GM13977 (cell line): ENCODE measurements at regions not wholly inside any gene's neighbourhood (a gene's known extent, or its start where the extent isn't known, plus 50 kb on each side); places are given as distances from the start of the nearest gene placed in this dataset.

Experiments
- DNase-seq: peaks from one replicate; pipeline ENCODE4 v3.0.0; 2012; ENCODE audit warnings: low spot score
- in situ Hi-C: fragments of 300-500 bp; cut with MboI; formaldehyde crosslinking; loops from one replicate; pipeline ENCODE4 v1.12.0; 2022; ENCODE audit warnings: low sequenced_read_pairs, low pct_unique_long_range_greater_than_20kb, mixed read lengths, inconsistent platforms; ENCODE audit not compliant: unreplicated experiment
- TF ChIP-seq, protein P1 (sequence below): IDR thresholded peaks from 2 replicates; pipeline ENCODE4 v1.5.1; 2012; ENCODE audit warnings: mild to moderate bottlenecking, control low read depth; ENCODE audit not compliant: insufficient read depth; ENCODE audit errors: extremely low read depth, missing control alignments

DNA sequence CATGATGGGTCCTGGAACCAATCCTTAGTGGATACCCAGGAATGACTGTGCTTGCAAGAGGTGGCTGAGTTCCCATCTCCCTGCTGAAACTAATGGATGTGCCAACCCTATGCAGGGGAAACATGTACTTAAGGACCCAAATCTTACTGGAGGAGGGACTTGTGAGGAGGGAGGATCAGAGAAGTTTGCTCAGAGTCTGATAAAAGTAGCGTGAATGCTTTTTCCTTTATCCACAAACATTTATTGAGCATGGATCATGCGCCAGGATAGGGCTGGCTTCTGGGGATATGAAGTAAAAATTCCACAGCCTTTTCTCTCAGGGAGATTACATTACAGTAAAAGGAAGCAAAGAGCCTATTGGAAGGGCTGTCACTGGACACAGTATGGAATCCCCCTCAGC lies 358.5 kb downstream of the RPS24 start:
- in situ Hi-C loops: no loop called here
- TF ChIP-seq, protein P1, sequence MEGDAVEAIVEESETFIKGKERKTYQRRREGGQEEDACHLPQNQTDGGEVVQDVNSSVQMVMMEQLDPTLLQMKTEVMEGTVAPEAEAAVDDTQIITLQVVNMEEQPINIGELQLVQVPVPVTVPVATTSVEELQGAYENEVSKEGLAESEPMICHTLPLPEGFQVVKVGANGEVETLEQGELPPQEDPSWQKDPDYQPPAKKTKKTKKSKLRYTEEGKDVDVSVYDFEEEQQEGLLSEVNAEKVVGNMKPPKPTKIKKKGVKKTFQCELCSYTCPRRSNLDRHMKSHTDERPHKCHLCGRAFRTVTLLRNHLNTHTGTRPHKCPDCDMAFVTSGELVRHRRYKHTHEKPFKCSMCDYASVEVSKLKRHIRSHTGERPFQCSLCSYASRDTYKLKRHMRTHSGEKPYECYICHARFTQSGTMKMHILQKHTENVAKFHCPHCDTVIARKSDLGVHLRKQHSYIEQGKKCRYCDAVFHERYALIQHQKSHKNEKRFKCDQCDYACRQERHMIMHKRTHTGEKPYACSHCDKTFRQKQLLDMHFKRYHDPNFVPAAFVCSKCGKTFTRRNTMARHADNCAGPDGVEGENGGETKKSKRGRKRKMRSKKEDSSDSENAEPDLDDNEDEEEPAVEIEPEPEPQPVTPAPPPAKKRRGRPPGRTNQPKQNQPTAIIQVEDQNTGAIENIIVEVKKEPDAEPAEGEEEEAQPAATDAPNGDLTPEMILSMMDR: no peak
- DNase-seq: no peak

DNA sequence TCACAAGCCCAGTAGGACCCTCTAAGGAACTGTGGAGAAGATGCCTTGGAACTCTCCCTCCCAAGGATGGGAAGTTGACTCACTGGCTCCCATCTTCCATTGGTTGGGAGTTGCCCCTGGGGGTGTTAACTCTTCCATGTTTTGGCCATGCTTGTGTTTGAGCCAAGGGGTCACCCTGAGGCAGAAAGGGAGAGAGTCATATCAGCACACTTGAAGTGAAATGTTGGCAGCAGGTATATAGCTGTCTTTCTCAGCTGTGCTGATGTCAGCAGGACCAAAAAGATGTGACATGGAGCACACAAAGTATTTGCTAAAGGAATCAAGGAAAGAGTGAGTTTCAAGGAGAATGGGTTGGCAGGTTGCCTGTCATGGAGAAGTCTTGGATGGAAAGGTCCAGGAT lies 359.4 kb downstream of the RPS24 start:
- TF ChIP-seq, protein P1: no peak
- in situ Hi-C loops: no loop called here
- DNase-seq: no peak

DNA sequence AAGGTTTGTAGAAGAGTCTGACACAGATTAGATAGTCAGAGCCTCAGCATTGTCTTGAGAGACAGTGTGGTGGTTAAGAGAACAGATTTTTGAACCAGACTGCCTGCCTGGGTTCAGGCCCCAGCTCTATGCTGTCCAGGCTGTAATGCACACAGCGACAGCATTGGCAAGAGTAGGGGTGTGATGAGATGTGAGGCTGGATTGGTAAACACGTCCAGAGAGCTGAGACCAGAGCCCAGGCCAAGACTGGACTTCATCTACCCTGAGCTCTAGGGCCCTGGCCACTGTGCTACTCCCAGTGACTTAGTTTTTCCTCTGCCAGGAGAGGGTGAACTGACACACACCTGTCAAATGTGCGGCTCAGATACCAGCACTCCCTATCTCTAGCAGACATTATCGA lies 360.4 kb downstream of the RPS24 start:
- DNase-seq: no peak
- TF ChIP-seq, protein P1: no peak
- in situ Hi-C loops: no loop called here

DNA sequence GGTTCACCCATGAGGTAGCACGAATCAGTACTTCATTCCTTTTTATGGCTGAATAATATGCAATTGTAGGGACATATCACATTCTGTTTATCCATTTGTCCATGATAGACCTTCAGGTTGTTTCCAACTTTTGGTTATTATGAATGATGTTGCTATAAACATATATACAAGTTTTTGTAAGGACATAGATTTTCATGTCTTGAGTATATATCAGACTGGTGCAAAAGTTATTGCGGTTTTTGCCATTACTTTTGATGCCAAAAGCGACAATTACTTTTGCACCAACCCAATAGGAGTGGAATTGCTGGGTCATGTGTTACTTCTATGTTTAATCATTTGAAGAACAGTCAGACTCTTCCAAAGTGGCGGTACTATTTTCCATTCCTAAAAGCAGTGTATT lies 361.5 kb downstream of the RPS24 start:
- TF ChIP-seq, protein P1: no peak
- DNase-seq: no peak
- in situ Hi-C loops: no loop called here

DNA sequence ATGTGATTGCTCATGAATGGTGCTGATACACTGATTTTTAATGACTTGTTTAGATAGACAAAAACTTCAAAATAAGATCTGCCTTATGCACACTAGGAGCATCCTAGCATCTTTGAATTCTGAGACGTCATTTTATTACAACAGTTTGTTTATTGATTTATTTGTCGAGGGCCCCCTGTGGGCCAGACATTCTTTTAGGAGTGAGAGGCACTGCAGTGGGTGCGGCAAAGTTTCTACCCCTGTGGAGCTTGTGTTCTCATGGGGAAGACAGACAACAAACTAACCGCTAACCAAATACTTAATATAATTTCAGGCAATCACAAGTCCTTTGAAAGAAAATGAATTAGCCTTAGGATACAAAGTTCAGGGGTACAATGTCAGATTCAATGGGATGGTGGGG lies 363.1 kb downstream of the RPS24 start:
- in situ Hi-C loops: no loop called here
- DNase-seq: no peak
- TF ChIP-seq, protein P1: no peak

DNA sequence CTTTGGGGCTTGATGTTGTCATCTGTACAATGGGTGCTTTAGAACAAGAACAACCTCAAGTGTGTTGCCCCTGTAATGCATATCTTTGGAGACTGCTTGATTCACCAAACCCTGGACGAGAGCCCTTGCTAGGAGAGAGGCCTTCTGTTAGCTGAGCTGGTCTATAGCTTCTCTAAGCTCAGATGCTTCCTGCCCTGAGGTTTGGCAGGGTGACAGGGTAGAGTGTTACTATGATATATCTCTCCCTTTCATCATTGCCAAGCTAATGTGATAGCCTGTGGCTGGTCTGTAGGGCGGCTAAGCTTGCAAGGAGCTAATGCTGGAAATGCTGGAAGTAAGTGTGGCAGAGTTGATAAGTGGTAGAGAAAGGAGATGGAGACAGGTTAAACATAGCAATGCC lies 364.1 kb downstream of the RPS24 start:
- DNase-seq: no peak
- TF ChIP-seq, protein P1: no peak
- in situ Hi-C loops: no loop called here

DNA sequence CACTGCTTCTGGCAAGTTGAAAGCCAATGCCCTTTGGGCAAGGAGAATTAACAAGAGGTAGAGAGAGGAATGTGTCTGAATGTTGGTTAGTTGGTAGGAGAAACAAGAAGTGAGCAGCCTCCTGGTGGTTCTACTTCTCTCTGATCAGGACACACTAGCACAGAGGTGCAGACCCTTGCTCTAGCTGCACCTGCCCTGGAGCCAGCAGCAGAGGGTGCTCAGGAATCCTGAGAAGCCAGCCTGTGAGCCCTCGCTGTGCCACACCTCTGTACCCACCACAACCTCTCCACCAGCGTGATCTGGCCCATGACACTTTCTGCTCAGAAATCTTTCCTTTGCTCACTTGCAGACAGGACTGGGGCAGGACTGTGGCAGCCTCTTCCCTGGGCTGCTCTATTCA lies 364.7 kb downstream of the RPS24 start:
- no peak for DNase-seq
- in situ Hi-C loops: no loop called here
- TF ChIP-seq, protein P1: no peak
